H4 (cell line): ENCODE measurements at regions not wholly inside any gene's neighbourhood (a gene's known extent, or its start where the extent isn't known, plus 50 kb on each side); places are given as distances from the start of the nearest gene placed in this dataset.
A peak's percentile ranks its signal among the peaks of the same experiment; 100 is the strongest.

Source experiments
- DNase-seq: peaks from one replicate; pipeline ENCODE4 v3.0.0-alpha.2; 2015; ENCODE audit warnings: low spot score

DNA sequence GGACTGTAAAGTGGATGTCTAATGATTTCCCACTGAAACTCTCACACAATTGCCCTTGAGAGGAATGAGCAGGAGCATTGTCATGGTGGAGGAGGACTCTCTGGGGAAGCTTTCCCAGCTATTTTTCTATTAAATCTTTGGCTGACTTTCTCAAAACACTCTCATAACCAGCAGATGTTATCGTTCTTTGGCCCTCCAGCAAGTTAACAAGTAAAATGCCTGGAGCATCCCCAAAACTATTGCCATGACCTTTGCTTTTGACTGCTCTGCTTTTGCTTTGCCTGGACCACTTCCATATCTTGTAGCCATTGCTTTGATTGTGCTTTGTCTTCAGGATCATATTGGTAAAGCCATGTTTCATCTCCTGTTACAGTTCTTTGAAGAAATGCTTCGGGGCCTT lies 120.2 kb upstream of the PDE5A start:
- DNase-seq = no peak

DNA sequence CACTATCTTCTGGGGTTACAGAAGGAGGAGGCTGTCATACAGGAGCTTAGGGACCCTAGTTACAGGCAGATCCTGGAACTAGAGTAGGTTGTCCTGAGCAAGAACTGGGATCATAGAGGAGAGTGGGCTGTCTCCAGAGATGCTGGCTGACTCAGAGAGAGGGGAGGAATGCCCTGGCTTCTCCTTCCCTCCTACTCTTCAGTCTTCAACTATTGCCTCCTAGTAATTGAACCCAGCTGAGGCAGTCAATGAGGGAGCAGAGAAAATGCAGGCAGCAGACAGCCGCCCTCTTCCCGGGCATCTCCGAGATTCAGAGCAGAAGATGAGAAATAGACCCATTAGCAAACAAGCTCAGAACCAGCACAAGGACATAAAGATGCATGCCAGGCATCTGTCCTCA lies 118.3 kb upstream of the PDE5A start:
- no peak for DNase-seq

- no peak for DNase-seq
These were observed 116.7 kb upstream of the PDE5A start for GRCh38 chr4:119745351-119745750.

DNA sequence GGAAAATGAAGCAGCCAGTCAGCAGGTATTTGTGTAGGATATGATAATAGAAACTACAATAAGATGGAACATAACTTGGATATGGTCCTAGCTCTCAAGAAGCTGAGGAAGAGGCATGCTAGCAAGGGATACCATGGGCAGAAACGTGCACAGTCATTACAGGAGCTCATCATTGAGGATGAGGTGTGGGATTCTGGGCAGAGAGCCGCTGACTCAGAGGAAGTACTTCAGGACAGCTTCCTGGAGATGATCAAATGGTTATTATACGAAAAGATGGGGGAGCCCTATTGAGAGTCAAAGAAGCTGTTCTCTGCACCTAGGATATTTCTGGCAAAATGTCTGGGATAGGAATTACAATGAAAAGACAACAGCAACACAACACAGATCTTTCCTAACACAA lies 116.0 kb upstream of the PDE5A start:
- no peak for DNase-seq

DNA sequence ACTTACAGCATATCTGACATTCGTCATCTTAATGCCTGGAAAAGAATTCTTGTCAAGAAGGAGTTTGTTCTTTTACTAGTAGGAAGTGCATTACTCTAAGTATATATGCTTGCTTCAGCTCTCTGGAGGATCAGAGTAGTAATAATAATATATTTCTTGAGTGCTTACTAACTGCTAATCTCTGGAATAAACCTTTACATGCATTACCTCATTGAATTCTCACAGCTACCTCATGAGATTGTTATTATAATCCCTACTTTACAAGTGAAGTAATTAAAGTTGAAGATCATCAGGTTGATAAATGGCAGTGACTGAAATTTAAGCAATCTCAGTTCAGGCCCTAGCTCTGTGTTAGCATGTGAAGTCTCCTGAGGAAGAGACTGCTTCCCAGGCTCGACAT lies 115.0 kb upstream of the PDE5A start:
- no peak for DNase-seq

GRCh38 chr4:119739796-119740195 lies 111.2 kb upstream of the PDE5A start:
- no peak for DNase-seq

DNA sequence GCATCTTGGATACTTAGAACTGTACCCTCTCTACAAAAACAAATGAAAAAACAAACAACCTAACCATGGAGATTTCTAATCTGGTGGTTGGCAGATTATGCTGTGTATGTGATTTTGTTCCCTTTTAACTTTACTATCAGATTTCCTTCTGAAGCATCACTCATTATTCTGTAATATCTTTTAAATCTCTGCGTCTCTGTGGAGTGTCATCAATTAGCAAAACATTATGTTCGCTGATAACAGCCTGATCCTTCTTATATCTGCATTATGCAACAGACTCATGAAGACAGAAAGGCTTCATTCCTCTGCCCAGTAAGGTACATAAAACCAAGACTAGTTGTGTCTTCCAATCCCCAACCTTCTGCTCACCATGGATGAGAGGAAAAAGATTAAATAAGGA lies 110.3 kb upstream of the PDE5A start:
- DNase-seq = no peak

- no peak for DNase-seq
These were observed 108.0 kb upstream of the PDE5A start for GRCh38 chr4:119736559-119736958.

- peak; percentile 94 for DNase-seq
These were observed 106.6 kb upstream of the PDE5A start for GRCh38 chr4:119735165-119735651.

GRCh38 chr4:119733431-119733830 lies 104.8 kb upstream of the PDE5A start:
- DNase-seq = peak; percentile 31

DNA sequence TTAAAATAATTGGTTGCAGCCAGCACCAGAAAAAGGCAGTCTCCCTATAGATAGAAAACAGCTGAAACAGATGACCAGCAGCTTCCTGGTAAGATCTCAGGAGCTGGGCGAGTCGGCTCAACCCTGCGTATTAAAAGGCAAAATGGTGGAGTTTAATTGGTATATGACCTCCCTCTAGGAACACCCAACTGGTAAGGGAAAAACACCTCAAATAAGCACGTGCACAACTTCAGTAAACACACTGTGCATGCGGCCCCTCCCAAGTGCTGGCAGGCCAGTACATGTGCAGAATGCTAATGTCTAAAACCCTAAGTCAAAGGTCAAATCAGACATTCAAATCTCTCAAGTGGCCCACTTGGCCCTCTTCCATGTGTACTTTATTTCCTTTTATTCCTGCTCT lies 103.2 kb upstream of the PDE5A start:
- DNase-seq = no peak

DNA sequence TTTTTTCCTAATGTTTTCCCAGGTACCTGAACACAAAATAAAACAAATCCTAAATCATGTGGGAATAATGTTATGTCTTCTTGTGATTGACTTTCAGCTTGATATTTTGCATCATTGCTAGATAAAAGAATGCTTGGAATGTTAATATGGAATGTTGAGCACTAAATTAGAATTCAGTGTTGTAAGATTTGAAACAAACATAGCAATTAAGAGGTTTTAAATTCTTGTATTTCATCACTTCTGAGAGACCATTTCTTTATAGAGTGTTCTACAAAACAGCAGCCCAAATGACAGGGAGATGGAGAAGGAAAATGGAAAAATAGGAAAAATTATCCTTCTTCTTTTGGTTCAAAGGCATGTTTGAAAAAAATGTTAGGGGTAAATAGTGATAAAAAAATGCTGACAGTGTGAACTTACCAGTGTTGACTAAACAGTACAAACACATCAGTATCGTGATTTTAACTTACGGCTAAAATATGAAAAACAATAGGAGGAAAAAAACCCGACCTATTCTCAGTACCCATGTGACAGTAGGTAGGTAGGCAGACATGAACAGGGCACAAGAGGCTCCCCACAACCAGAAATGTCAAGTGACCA lies 102.6 kb upstream of the PDE5A start:
- no peak for DNase-seq

DNA sequence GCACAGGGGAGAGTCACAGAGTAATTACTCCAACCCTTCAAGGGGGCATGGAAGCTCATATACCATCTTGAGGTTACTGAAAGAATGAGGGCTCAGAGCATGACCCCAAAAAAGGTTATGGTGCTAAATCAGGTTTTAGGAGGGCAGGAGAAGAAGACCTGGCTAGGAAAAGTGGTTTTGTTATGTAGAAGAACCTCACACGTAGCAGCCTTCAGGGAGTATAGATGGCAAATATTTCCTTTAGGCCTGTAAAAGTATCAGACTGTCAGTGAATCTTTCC lies 102.0 kb upstream of the PDE5A start:
- DNase-seq = peak; percentile 26

- DNase-seq = peak; percentile 93
These were observed 101.4 kb upstream of the PDE5A start for GRCh38 chr4:119729835-119730670.

DNA sequence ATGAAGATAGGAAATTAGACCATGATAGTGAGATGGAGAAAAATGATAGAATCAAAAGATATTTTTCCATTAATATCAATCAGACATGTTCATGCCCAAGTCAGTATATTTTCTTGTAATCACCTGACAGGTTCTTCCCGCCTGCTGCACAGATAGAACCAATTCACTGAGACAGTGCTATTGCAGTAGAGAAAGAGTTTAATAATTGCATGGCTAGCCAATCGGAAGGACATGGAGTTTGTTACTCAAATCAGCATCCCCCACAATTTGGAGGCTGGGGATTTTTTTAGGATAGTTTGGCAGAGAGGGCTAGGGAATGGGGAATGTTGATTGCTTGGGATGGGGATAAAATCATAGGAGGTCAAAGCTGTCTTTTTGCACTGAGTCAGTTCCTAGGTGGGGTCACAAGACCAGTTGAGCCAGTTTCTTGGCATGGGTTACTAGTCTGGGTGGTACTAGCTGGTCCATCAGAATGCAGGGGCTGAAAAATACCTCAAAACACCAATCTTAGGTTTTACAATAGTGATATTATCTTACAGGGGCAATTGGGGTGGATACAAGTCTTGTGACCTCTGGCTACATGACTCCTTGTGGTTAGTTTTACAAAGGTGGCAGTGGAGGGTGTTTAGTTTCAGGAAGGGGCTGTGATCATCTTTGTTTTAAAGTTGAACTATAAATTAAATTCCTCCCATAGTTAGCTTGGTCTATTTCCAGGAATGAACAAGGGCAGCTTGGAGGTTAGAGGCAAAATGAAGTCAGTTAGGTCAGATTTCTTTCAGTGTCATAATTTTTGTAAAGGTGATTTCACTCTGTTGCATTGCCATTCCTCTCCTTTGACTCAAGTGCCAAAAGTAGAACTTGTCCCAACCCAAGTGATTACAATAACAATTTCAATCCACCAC lies 100.3 kb upstream of the PDE5A start:
- DNase-seq = peak; percentile 67

DNA sequence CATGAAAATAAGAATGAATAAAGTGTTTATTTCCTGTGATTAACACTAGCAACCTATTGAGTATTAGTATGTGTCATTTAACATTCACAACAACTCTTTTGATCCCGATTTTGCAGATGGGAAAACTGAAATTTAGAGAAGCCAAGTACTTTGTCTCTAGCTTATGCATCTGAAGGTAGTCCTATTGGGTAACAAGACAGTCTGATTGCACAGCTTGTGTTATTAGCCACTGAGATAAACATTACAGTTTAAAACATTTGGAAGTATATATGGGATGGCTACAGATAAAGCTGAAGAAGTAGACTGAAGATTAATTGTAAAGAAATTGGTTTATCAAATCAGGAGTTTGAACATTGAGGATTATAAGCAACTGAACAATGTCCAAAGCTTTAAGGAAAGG lies 99.6 kb upstream of the PDE5A start:
- DNase-seq = no peak

DNA sequence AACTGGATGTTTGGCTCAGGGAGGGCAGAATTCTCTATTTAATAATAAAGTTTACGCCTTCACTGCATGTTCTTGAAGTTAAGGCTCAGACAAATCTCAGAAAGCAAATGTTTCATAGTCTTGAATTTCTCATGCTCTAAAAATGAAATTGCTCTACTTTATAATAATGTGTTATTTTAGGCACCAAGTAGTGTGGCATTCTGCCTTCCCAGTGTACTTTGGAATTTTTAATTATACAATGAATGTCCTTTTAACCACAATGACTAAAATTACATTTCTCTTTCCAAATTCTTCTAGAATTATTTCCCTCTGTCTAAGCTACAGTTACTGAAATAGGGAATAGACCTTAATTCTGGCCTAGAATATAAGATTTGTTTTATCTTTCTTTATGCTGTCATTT lies 97.9 kb upstream of the PDE5A start:
- DNase-seq = no peak

- no peak for DNase-seq
These were observed 97.2 kb upstream of the PDE5A start for GRCh38 chr4:119725688-119726330.

DNA sequence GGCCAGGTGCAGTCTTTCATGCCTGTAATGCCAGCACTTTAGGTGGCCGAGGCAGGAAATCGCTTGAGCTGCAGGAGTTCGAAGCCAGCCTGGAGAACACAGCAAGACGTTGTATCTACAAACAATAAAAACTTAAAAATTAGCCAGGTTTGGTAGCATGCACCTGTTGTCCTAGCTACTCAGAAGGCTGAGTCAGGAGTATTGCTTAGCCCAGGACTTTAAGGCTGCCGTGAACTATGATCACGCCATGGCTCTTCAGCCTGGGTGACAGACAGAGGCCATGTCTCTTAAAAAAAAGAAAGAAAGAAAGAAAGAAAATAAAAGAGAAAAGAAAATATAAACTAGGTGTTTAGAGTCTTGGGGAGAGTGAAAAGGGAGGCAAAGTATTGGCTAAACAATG lies 96.4 kb upstream of the PDE5A start:
- DNase-seq = no peak

DNA sequence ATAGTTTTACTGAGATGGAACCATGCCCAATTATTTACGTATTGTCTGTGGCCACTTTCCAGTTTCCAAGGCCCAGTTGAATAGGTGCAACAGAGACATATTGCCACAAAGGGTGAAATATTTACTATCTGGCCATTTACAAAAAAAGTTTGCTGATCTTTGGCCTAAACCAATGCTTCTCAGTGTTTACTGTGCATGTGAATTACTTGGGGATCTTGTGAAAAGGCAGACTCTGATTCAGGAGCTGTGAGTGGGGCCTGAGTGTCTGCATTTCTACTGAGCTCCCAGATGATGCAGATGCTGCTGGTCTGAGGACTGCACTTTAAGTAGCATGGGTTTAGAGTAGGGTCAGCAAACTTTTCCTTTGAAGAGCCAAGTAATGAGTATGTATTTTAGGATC lies 94.1 kb upstream of the PDE5A start:
- DNase-seq = no peak

DNA sequence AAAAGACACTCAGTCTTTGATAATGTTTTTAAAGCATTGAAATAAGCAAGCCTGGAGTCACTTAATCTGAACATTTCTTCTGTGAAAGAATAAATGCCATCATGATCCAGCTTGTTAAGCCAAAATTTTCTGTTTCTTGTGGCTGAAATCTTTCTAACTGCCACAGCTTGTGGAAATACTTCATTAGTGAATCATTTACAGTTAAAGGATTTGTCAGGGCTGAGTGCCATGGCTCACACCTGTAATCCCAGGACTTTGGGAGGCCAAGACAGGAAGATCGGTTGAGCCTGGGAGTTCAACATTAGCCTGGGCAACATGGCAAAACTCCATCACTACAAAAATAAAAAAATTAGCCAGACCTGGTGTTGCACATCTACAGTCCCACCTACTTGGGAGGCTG lies 93.3 kb upstream of the PDE5A start:
- DNase-seq = no peak
